ENCODE measurements at regions not wholly inside any gene's neighbourhood (a gene's known extent, or its start where the extent isn't known, plus 50 kb on each side); places are given as distances from the start of the nearest gene placed in this dataset.

- no peak for DNase-seq
Observed at GRCh38 chr5:164727012-164727411, 1221.6 kb downstream of the MAT2B start.

DNA sequence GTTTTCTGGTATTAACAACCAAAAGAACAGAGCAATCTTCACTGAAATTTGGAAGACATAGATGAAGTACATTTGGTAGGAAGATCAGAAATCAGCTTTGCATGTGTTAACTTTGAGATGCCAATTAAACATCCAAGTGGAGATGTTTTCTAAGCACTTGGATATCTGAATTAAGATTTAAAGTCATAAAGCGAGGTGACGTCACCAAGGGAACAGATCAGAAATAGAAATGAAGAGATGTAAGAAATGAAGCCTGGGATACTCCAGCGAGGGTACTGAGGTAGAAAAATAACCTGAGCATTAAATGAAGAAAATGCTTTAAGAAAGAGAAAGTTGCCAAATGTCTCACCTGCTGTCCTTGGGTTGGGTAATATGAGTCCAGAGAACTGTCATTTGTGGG lies 1223.3 kb downstream of the MAT2B start:
- no peak for DNase-seq

- DNase-seq: no peak
Observed at GRCh38 chr5:164735334-164735733, 1229.9 kb downstream of the MAT2B start.

DNA sequence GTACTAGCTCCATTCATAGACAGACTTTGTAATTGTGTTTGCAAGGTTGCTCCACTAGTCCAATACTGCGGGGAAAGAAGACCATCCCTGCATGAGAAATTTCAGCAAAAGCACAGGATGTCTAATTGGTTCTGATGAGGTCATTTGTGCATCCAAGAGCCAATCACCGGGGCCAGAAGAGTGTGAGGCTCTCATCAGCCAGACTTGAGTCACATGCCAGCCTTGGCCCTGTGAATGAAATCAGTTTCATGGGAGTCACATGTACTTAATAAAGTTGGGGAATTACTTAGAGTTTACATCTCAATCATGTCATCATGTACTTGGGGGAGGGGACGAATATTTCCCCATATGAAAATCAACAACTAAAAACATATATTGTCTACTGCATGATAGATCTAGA lies 1236.0 kb downstream of the MAT2B start:
- no peak for DNase-seq

- no peak for DNase-seq
Observed at GRCh38 chr5:164742025-164742424, 1236.6 kb downstream of the MAT2B start.

- DNase-seq: no peak
Observed at GRCh38 chr5:164746723-164747122, 1241.3 kb downstream of the MAT2B start.

DNA sequence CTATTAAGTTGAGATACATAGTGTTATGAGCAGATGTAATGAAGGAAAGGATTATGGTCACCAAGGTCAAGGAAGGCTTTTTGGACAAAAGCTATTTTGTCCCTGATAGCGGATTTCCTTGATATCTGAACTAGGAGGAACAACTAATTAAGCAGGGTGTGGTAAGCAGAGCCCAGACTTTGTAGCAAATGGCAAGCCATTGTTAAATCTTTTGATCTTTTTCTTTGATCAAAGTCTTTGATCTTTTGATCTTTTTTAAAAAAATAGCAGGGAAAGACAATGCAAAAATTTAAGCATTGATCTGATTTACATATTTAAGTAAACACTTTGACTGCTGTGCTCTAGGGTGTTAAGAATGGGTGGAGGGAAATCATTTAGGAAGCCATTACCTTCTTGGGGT lies 1242.0 kb downstream of the MAT2B start:
- no peak for DNase-seq

- DNase-seq: no peak
Observed at GRCh38 chr5:164748861-164749260, 1243.4 kb downstream of the MAT2B start.

DNA sequence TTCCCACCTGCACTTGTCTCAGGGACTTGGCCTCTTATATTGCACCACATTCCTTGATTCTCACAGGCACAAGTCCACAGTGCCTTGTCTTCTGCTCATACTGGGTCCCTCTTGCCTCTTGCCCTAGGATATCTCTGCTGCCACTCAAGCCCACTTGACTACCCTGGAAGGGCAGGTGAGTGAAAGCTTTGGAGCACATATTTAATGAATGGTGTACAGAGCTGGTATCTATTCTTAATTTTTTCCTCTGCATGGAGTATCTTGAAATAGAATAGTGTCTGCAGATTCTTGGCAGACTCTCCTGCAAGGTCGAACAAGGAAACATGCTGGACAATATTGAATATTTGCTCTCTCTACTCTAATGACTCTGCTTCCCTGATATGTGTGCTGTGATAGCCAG lies 1248.0 kb downstream of the MAT2B start:
- no peak for DNase-seq

GRCh38 chr5:164763206-164763605 lies 1257.8 kb downstream of the MAT2B start:
- DNase-seq: no peak

GRCh38 chr5:164772122-164772521 lies 1266.7 kb downstream of the MAT2B start:
- no peak for DNase-seq

- no peak for DNase-seq
Observed at GRCh38 chr5:164784230-164784629, 1278.8 kb downstream of the MAT2B start.

DNA sequence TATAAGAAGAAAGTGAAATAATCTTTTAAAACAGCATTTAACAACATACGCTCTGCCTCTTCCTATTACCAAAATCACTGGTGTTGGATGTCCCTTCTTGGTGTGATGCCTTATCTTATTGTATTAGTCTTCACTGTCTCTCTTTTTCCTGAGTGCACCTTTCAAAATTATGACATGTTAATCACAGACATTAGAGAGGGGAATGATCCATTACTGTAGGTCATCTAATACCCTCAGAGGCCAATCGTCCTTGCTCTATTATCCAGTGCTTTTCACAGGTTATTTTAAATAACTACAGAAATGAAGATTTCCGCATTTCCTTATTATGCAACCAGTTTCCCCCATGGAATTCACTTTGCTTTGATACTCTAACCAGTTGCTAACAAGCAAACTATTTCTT lies 1292.7 kb downstream of the MAT2B start:
- no peak for DNase-seq

- no peak for DNase-seq
Observed at GRCh38 chr5:164799391-164799790, 1294.0 kb downstream of the MAT2B start.

DNA sequence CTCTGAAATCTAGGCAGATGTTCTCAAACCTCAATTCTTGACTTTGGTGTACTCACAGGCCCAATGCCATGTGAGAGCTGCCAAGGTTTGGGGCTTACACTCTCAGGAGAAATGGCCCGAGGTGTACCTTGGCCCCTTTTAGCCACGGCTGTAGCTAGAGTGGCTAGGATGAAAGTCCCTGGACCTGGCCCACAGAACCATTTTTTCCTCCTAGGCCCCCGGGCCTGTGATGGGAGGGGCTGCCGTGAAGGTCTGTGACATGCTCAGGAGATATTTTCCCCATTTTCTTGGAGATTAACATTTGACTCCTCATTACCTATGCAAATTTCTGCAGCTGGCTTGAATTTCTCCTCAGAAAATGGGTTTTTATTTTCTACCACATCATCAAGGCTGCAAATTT lies 1296.5 kb downstream of the MAT2B start:
- DNase-seq: no peak

DNA sequence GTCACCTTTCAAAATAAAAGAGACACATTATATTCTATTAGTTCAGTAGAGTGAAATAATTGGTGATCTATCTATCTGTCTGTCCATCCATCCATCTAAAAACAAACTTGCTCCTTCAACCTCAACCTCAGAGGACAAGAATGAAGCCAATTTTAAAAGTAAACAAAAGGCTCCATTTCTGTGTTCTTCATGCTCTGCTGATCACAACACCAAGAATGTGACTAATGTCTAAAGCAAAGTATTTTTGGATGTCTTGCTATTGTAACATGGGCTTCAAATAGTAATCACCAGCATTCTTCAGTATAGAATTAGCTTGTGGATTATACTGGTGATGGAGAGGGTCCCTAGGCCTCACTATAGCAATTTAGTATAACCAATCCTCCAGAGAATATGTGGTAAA lies 1304.4 kb downstream of the MAT2B start:
- DNase-seq: no peak

GRCh38 chr5:164818445-164818844 lies 1313.0 kb downstream of the MAT2B start:
- DNase-seq: no peak

- DNase-seq: no peak
Observed at GRCh38 chr5:164824671-164825070, 1319.3 kb downstream of the MAT2B start.

DNA sequence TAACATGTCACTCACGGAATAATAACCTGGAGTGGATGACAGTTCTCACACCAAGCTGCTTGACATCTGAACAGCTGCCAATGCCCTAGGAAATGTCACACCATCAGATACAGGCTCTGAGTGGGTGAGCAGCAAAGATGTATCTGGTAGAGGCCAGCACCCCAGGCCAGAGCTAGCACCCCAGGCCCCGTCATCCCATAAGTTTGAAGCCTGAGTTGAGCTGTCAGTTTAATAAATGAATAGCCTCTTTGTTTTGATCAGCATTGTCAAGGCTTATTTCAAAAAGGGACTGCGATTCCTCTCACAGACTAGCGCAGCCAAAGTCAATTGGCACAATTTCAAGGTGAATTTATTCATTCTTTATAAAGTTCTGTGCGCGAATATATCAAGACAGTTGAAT lies 1327.1 kb downstream of the MAT2B start:
- DNase-seq: no peak

DNA sequence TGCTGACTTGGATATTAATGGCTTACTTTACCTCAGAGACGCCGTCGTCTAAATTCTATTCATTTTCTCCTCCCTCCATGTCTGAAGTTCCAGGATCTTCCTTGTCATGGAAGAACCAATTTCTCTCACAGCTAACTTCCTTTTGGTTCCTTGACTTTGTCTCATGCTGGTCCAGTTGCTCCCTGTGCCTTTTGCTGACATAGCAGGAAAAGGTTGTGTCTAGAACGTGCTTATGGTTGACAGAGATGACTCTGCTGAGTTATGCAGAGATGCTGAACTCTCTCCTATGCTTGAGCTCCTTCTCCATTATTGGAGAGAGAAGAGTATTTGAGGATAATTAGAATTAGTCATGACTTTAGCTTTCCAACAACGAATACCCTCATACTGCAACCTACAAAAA lies 1338.9 kb downstream of the MAT2B start:
- DNase-seq: no peak

- DNase-seq: no peak
Observed at GRCh38 chr5:164860896-164861295, 1355.5 kb downstream of the MAT2B start.

GRCh38 chr5:164861610-164862009 lies 1356.2 kb downstream of the MAT2B start:
- no peak for DNase-seq

DNA sequence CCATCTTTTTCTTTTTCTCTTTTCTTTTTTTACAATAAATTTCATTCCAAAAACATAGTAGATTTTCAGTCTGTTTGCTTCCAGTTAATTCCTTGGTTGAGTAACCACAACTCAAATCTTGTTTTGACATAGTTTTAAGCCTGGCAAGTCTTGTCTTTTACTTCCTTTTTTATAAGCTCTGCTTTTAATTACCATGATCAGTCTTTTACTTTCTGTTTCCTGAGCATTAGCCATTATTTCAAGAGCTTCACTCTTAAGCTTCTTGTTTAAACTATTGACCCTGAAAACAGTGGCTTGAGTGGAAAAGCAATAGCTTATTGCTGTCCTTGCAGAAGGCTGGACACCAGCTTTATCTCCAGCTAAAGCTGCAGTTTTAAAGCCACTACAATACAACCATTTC lies 1363.3 kb downstream of the MAT2B start:
- DNase-seq: no peak

DNA sequence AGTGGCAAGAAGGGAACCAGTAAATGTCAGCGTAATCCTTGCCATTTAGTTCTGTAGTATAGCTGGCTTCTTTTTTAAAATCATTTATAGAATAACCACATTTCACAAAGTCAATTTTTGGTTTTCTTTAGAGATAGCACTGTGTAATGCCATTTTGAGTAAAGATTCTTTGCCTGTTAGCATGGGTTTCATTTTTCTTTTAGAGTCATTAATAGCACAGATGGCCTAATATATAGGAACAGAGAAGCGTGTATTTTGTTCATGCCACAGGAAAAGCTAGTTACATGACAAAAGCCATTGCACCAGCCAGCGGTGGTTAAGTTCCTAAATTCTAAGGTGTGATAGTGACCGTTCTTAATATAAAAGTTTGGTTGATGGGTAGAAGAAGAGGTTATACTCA lies 1363.9 kb downstream of the MAT2B start:
- no peak for DNase-seq

- DNase-seq: no peak
Observed at GRCh38 chr5:164876793-164877192, 1371.4 kb downstream of the MAT2B start.

DNA sequence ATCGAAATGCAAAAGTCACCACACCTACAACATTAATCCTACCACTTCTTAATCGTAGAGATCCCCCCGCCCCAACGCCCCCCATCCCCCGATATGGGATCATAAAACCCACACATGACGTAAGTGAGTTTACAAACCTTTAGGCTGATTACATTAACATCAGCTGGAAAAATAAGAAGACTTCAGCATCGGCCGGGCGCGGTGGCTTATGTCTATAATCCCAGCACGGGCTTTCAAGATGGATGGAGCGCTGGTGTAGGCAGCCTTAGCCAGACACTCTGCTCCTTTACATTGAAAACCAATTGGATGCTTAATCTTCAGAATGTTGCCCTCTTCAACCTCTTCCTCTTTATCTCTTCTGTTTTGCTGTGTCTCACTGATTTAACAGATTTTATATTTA lies 1376.0 kb downstream of the MAT2B start:
- no peak for DNase-seq

Data from fibroblast of skin of abdomen (primary cell).